MG63 (cell line): ENCODE measurements at regions not wholly inside any gene's neighbourhood (a gene's known extent, or its start where the extent isn't known, plus 50 kb on each side); places are given as distances from the start of the nearest gene placed in this dataset.

Source experiments
- DNase-seq: peaks from one replicate; pipeline ENCODE4 v3.0.0-alpha.2; 2020
- H3K27me3 ChIP-seq: fragments of 250-450 bp; sonication (Bioruptor Pico); 2 replicates; pipeline ENCODE4 v1.5.1; 2020; ENCODE audit warnings: mild to moderate bottlenecking, moderate library complexity
- H3K36me3 ChIP-seq: fragments of 250-450 bp; sonication (Bioruptor Pico); 2 replicates; pipeline ENCODE4 v1.5.1; 2020; ENCODE audit warnings: mild to moderate bottlenecking, moderate library complexity
- H3K4me3 ChIP-seq: fragments of 250-450 bp; sonication (Bioruptor Pico); 2 replicates; pipeline ENCODE4 v1.5.1; 2020; ENCODE audit warnings: mild to moderate bottlenecking, moderate library complexity
- H3K9me3 ChIP-seq: fragments of 250-450 bp; sonication (Bioruptor Pico); 2 replicates; pipeline ENCODE4 v1.5.1; 2020; ENCODE audit warnings: mild to moderate bottlenecking, moderate library complexity

GRCh38 chr2:236665101-236665500, 95.5 kb downstream of the ACKR3 start:
- no peak for DNase-seq
- H3K9me3 ChIP-seq, result peaks cover 3% of the 10 kb centered on the region; the same call in 1 of the 2 replicates
- H3K36me3 ChIP-seq, result no peaks in the 10 kb centered on the region
- no peak overlapping the region for H3K4me3 ChIP-seq
- H3K27me3 ChIP-seq, result no peaks in the 10 kb centered on the region

GRCh38 chr2:236665572-236666118, 96.0 kb downstream of the ACKR3 start:
- H3K36me3 ChIP-seq, result no peaks in the 10 kb centered on the region
- H3K4me3 ChIP-seq, result no peak overlapping the region
- DNase-seq, result no peak
- H3K9me3 ChIP-seq, result peaks cover 3% of the 10 kb centered on the region; the same call in 1 of the 2 replicates
- no peaks in the 10 kb centered on the region for H3K27me3 ChIP-seq

GRCh38 chr2:236666646-236667204, 97.1 kb downstream of the ACKR3 start:
- H3K4me3 ChIP-seq, result no peak overlapping the region
- no peaks in the 10 kb centered on the region for H3K36me3 ChIP-seq
- H3K27me3 ChIP-seq, result no peaks in the 10 kb centered on the region
- no peak for DNase-seq
- H3K9me3 ChIP-seq, result peaks cover 3% of the 10 kb centered on the region; the same call in 1 of the 2 replicates

GRCh38 chr2:236667526-236667925, 97.9 kb downstream of the ACKR3 start:
- no peak for DNase-seq
- Histone ChIP-seq H3K36me3 (no peaks in the 10 kb centered on the region), H3K27me3 (no peaks in the 10 kb centered on the region), H3K9me3 (peaks cover 3% of the 10 kb centered on the region; the same call in 1 of the 2 replicates), H3K4me3 (no peak overlapping the region)

GRCh38 chr2:236668531-236668969, 98.9 kb downstream of the ACKR3 start:
- no peak for DNase-seq
- H3K27me3 ChIP-seq, result no peaks in the 10 kb centered on the region
- peaks cover 3% of the 10 kb centered on the region; the same call in 1 of the 2 replicates for H3K9me3 ChIP-seq
- H3K4me3 ChIP-seq, result no peak overlapping the region
- no peaks in the 10 kb centered on the region for H3K36me3 ChIP-seq

- peaks cover 3% of the 10 kb centered on the region; the same call in 1 of the 2 replicates for H3K9me3 ChIP-seq
These were observed 100.6 kb downstream of the ACKR3 start for GRCh38 chr2:236670235-236670620.

GRCh38 chr2:236671896-236672562, 102.4 kb downstream of the ACKR3 start:
- no peak for DNase-seq
- no peaks in the 10 kb centered on the region for H3K27me3 ChIP-seq

More at GRCh38 chr2:236670235-236670620, 100.6 kb downstream of the ACKR3 start:
- H3K36me3 ChIP-seq, result no peaks in the 10 kb centered on the region
- no peak overlapping the region for H3K4me3 ChIP-seq
- no peak for DNase-seq
- no peaks in the 10 kb centered on the region for H3K27me3 ChIP-seq

GRCh38 chr2:236672606-236673005, 103.0 kb downstream of the ACKR3 start:
- H3K9me3 ChIP-seq, result no peaks in the 10 kb centered on the region
- H3K4me3 ChIP-seq, result no peak overlapping the region
- no peak for DNase-seq
- no peaks in the 10 kb centered on the region for H3K36me3 ChIP-seq
- H3K27me3 ChIP-seq, result no peaks in the 10 kb centered on the region

More at GRCh38 chr2:236671896-236672562, 102.4 kb downstream of the ACKR3 start:
- H3K9me3 ChIP-seq, result no peaks in the 10 kb centered on the region
- no peaks in the 10 kb centered on the region for H3K36me3 ChIP-seq
- H3K4me3 ChIP-seq, result no peak overlapping the region

- no peak for DNase-seq
- Histone ChIP-seq H3K27me3 (no peaks in the 10 kb centered on the region), H3K9me3 (no peaks in the 10 kb centered on the region), H3K36me3 (no peaks in the 10 kb centered on the region), H3K4me3 (no peak overlapping the region)
These were observed 103.6 kb downstream of the ACKR3 start for GRCh38 chr2:236673126-236673822.

- Histone ChIP-seq H3K36me3 (no peaks in the 10 kb centered on the region), H3K9me3 (no peaks in the 10 kb centered on the region), H3K27me3 (no peaks in the 10 kb centered on the region), H3K4me3 (no peak overlapping the region)
- no peak for DNase-seq
These were observed 104.2 kb downstream of the ACKR3 start for GRCh38 chr2:236673823-236674185.

- H3K4me3 ChIP-seq, result no peak overlapping the region
- no peaks in the 10 kb centered on the region for H3K9me3 ChIP-seq
- H3K36me3 ChIP-seq, result no peaks in the 10 kb centered on the region
- no peak for DNase-seq
- no peaks in the 10 kb centered on the region for H3K27me3 ChIP-seq
These were observed 104.6 kb downstream of the ACKR3 start for GRCh38 chr2:236674238-236674637.

- DNase-seq, result no peak
- H3K36me3 ChIP-seq, result no peaks in the 10 kb centered on the region
- no peaks in the 10 kb centered on the region for H3K27me3 ChIP-seq
- H3K9me3 ChIP-seq, result no peaks in the 10 kb centered on the region
- H3K4me3 ChIP-seq, result no peak overlapping the region
These were observed 105.0 kb downstream of the ACKR3 start for GRCh38 chr2:236674646-236675045.

GRCh38 chr2:236675051-236675450, 105.4 kb downstream of the ACKR3 start:
- no peaks in the 10 kb centered on the region for H3K36me3 ChIP-seq
- H3K9me3 ChIP-seq, result no peaks in the 10 kb centered on the region
- no peak for DNase-seq
- H3K4me3 ChIP-seq, result no peak overlapping the region
- no peaks in the 10 kb centered on the region for H3K27me3 ChIP-seq

GRCh38 chr2:236675526-236675925, 105.9 kb downstream of the ACKR3 start:
- no peaks in the 10 kb centered on the region for H3K36me3 ChIP-seq
- no peak for DNase-seq
- no peak overlapping the region for H3K4me3 ChIP-seq
- H3K27me3 ChIP-seq, result no peaks in the 10 kb centered on the region
- no peaks in the 10 kb centered on the region for H3K9me3 ChIP-seq

- no peaks in the 10 kb centered on the region for H3K27me3 ChIP-seq
- DNase-seq, result no peak
These were observed 106.7 kb downstream of the ACKR3 start for GRCh38 chr2:236676136-236676873.

GRCh38 chr2:236677368-236677767, 107.7 kb downstream of the ACKR3 start:
- DNase-seq, result no peak
- no peaks in the 10 kb centered on the region for H3K27me3 ChIP-seq
- no peak overlapping the region for H3K4me3 ChIP-seq
- no peaks in the 10 kb centered on the region for H3K36me3 ChIP-seq
- H3K9me3 ChIP-seq, result no peaks in the 10 kb centered on the region

More at GRCh38 chr2:236676136-236676873, 106.7 kb downstream of the ACKR3 start:
- no peaks in the 10 kb centered on the region for H3K36me3 ChIP-seq
- H3K4me3 ChIP-seq, result no peak overlapping the region
- H3K9me3 ChIP-seq, result no peaks in the 10 kb centered on the region
